ENCODE measurements at regions not wholly inside any gene's neighbourhood (a gene's known extent, or its start where the extent isn't known, plus 50 kb on each side); places are given as distances from the start of the nearest gene placed in this dataset.

- TF ChIP-seq CTCF (conservative IDR thresholded peaks at IDR 0.05 in 1 of 2, IDR thresholded peaks at IDR 0.05 in 1 of 2; ENCODE audit: low read depth in 1 of 2, low read length in 2 of 2) = no peak
- no peak for TF ChIP-seq EZH2 (IDR thresholded peaks at IDR 0.05; ENCODE audit: low read length, missing control alignments)
Observed at GRCh38 chr3:159655202-159655601, 333.4 kb upstream of the IL12A start.
